ENCODE measurements at regions not wholly inside any gene's neighbourhood (a gene's known extent, or its start where the extent isn't known, plus 50 kb on each side); places are given as distances from the start of the nearest gene placed in this dataset.

GRCh38 chr16:6265968-6266367 lies 1066.7 kb upstream of the RBFOX1 start:
- POLR2A ChIA-PET (ENCODE audit: unreplicated experiment) = no interaction called here
- H3K23ac ChIP-seq (ENCODE audit: low read depth, low read length) = no peak overlapping the region
- H2AK5ac ChIP-seq (ENCODE audit: low read depth, low read length) = no peak overlapping the region
- H3K9me1 ChIP-seq (ENCODE audit: insufficient read depth, low read length) = no peaks in the 10 kb centered on the region
- H3K56ac ChIP-seq (ENCODE audit: extremely low read depth, insufficient read depth, low read length) = no peak overlapping the region
- intact Hi-C loops (cut with micrococcal nuclease) (no loop called here), in situ Hi-C loops (cut with MboI; ENCODE audit: low sequenced_read_pairs) (no loop called here), dilution Hi-C loops (cut with HindIII; ENCODE audit: low sequenced_read_pairs, unreplicated experiment) (no loop called here)
- H3K27me3 ChIP-seq (ENCODE audit: control insufficient read depth, insufficient read depth, low read length) = no peaks in the 10 kb centered on the region
- no peaks in the 10 kb centered on the region for H3K79me1 ChIP-seq (ENCODE audit: low read depth in 1 of 2, low read length in 2 of 2)
- no peak overlapping the region for H3K27ac ChIP-seq (ENCODE audit: insufficient read depth, low read length)
- CTCF ChIA-PET = no interaction called here
- H2BK120ac ChIP-seq (ENCODE audit: low read depth, low read length) = no peak overlapping the region
- no peak overlapping the region for H4K5ac ChIP-seq (ENCODE audit: low read depth, low read length)
- H3K36me3 ChIP-seq (ENCODE audit: control insufficient read depth, insufficient read depth, low read length) = no peaks in the 10 kb centered on the region
- no peaks in the 10 kb centered on the region for H3K4me1 ChIP-seq (ENCODE audit: control insufficient read depth, insufficient read depth, low read length)
- H4K91ac ChIP-seq (ENCODE audit: insufficient read depth, low read depth, low read length) = no peak overlapping the region
- no peak overlapping the region for H3K14ac ChIP-seq (replicated peaks; ENCODE audit: low read depth, low read length)
- no peak overlapping the region for H2AK9ac ChIP-seq (replicated peaks; ENCODE audit: low read depth, low read length, poor library complexity)
- WGBS, 2 experiments (ENCODE audit: extremely low coverage in 2 of 2, insufficient read length in 1 of 2) = 50% methylated on average over 2 of the region's 4 CpGs; no CpG with 5 or more reads in 1 of the 2 experiments
- no peak overlapping the region for H3K4ac ChIP-seq (ENCODE audit: low read depth, low read length)
- no peak overlapping the region for H2AFZ ChIP-seq (replicated peaks; ENCODE audit: low read length, poor library complexity)
- no TSS peak for BruUV-seq (replicated peaks)
- no peak overlapping the region for H3K4me3 ChIP-seq (ENCODE audit: insufficient read depth, low read depth, low read length)
- no peak overlapping the region for H3K4me2 ChIP-seq (ENCODE audit: low read depth, low read length)
- no peaks in the 10 kb centered on the region for H4K20me1 ChIP-seq (ENCODE audit: insufficient read depth, low read length)
- no peak overlapping the region for H4K8ac ChIP-seq (ENCODE audit: low read depth in 2 of 2, low read length in 2 of 2)
- H3K9ac ChIP-seq (ENCODE audit: low read depth, low read length) = no peak overlapping the region
- peaks cover 10% of the 10 kb centered on the region for H3K9me3 ChIP-seq (ENCODE audit: control insufficient read depth, insufficient read depth, low read length)
- DNase-seq (no peak), ATAC-seq (ENCODE audit: low read depth) (no peak)
- no peak overlapping the region for H2BK20ac ChIP-seq (ENCODE audit: low read depth, low read length)
- no peak overlapping the region for H2BK5ac ChIP-seq (ENCODE audit: low read depth, low read length, poor library complexity, severe bottlenecking)
- TF ChIP-seq RAD21 (IDR thresholded peaks at IDR 0.05; ENCODE audit: low read length) (no peak), MAFK (IDR thresholded peaks at IDR 0.05; ENCODE audit: low read depth, low read length) (no peak), MXI1 (IDR thresholded peaks at IDR 0.05; ENCODE audit: borderline replicate concordance, low read depth, low read length) (no peak), CEBPB (IDR thresholded peaks at IDR 0.05; ENCODE audit: low read depth, low read length) (no peak)
- TF ChIP-seq, protein P1, sequence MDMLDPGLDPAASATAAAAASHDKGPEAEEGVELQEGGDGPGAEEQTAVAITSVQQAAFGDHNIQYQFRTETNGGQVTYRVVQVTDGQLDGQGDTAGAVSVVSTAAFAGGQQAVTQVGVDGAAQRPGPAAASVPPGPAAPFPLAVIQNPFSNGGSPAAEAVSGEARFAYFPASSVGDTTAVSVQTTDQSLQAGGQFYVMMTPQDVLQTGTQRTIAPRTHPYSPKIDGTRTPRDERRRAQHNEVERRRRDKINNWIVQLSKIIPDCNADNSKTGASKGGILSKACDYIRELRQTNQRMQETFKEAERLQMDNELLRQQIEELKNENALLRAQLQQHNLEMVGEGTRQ (IDR thresholded peaks at IDR 0.05; ENCODE audit: low read depth, low read length) = no peak
- H3K18ac ChIP-seq (ENCODE audit: low read depth, low read length) = no peak overlapping the region
- H2BK15ac ChIP-seq (ENCODE audit: low read depth, low read length) = no peak overlapping the region
